ENCODE measurements at regions not wholly inside any gene's neighbourhood (a gene's known extent, or its start where the extent isn't known, plus 50 kb on each side); places are given as distances from the start of the nearest gene placed in this dataset.

DNA sequence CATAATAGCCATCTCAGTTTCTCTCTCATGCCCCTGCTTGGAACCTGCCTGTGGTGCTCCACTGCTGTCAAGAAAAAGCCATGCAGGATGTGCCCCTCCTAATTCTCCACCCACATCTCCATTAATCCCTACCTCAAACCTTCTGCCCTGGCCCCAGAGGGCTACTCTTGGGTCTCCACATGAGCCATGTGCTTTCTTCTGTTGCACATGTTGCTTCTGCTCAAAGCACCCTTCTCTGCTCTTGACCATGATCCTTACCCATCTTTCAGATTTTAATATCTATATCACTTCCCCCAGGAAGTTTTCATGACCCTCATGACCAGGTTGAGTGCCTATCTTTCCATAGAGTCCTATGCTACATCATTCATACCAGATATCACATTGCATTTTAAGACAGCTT, 514.2 kb downstream of the RPS24 start:
- no peak overlapping the region for H3K9ac ChIP-seq (ENCODE audit: low read depth in 1 of 2, low read length in 2 of 2)
- H3K27ac ChIP-seq (ENCODE audit: low read depth, low read length): no peak overlapping the region
- no peaks in the 10 kb centered on the region for H3K9me3 ChIP-seq (ENCODE audit: control insufficient read depth in 1 of 2, low read length in 2 of 2)
- no peak overlapping the region for H3K4me3 ChIP-seq (ENCODE audit: low read depth in 1 of 2, low read length in 2 of 2)
- no peaks in the 10 kb centered on the region for H3K27me3 ChIP-seq (ENCODE audit: control insufficient read depth in 1 of 2, insufficient read depth in 2 of 2, low read length in 2 of 2)
- no peaks in the 10 kb centered on the region for H3K36me3 ChIP-seq (ENCODE audit: control insufficient read depth in 1 of 2, insufficient read depth in 2 of 2, low read length in 2 of 2)
- H3K4me1 ChIP-seq (ENCODE audit: control insufficient read depth in 1 of 2, insufficient read depth in 2 of 2, low read length in 2 of 2): peaks cover 18 to 25% of the 10 kb centered on the region in 2 donors

DNA sequence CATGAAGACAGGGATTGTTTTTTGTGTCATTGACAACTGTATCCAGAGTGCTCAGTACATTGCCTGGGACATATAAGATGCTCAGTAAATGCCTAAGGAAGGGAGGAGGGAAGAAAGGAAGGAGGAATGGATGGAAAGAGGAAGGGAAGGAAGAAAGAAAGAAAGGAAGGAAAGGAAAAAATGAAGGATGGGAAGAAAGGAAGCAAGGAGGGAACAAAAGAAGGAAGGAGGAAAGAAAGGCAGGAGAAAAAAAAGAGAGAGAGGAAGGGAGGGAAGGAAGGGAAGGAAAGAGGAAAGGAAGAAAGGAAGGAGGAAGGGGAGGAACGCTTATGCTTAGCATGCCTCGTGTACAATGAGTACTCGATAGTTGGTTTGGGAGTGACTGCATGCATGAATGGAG, 514.7 kb downstream of the RPS24 start:
- Histone ChIP-seq H3K27ac (ENCODE audit: low read depth, low read length) (no peak overlapping the region), H3K27me3 (ENCODE audit: control insufficient read depth in 1 of 2, insufficient read depth in 2 of 2, low read length in 2 of 2) (no peaks in the 10 kb centered on the region), H3K9me3 (ENCODE audit: control insufficient read depth in 1 of 2, low read length in 2 of 2) (no peaks in the 10 kb centered on the region), H3K36me3 (ENCODE audit: control insufficient read depth in 1 of 2, insufficient read depth in 2 of 2, low read length in 2 of 2) (no peaks in the 10 kb centered on the region), H3K9ac (ENCODE audit: low read depth in 1 of 2, low read length in 2 of 2) (no peak overlapping the region), H3K4me3 (ENCODE audit: low read depth in 1 of 2, low read length in 2 of 2) (no peak overlapping the region), H3K4me1 (ENCODE audit: control insufficient read depth in 1 of 2, insufficient read depth in 2 of 2, low read length in 2 of 2) (peaks cover 16 to 25% of the 10 kb centered on the region in 2 donors)

DNA sequence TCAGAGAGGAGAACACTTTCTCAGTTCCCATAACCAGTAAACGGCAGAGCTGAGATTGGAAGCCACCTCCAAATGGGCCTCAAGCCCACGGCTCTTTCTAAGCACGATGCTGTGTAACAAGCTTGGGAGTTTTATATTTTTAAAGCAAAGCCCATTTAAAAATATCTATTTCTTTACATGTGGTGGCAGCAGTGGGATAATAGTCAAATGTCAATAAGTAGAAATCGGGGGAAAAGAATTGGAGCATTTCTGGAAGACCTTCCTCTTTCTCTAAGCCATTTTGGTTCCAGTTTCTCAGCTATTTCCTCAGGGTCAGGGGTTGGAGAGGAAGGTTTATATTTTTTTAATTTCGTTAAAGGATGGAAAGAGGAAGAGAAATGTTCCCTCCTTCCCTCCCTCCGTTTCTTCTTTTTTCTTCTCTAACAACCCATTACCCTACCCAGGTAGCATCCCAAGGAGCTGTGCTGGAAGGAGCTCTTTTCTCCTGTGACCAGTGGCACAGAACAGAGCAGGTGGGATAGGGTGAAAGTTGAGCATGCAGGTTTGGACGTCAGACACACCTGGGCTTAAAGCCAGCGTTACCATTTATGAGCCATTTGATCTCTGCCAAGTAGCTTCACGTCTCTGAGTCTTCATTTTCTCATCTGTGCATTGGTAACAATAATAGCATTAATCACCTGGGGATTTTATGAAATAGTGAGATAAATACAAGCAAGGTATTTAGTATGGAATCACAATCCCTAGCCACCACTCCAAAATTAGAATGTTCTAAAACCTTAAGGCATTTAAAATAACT, 515.7 kb downstream of the RPS24 start:
- no peaks in the 10 kb centered on the region for H3K9me3 ChIP-seq (ENCODE audit: control insufficient read depth in 1 of 2, low read length in 2 of 2)
- no peaks in the 10 kb centered on the region for H3K36me3 ChIP-seq (ENCODE audit: control insufficient read depth in 1 of 2, insufficient read depth in 2 of 2, low read length in 2 of 2)
- H3K9ac ChIP-seq (ENCODE audit: low read depth in 1 of 2, low read length in 2 of 2): no peak overlapping the region
- no peak overlapping the region for H3K27ac ChIP-seq (ENCODE audit: low read depth, low read length)
- H3K27me3 ChIP-seq (ENCODE audit: control insufficient read depth in 1 of 2, insufficient read depth in 2 of 2, low read length in 2 of 2): no peaks in the 10 kb centered on the region
- H3K4me1 ChIP-seq (ENCODE audit: control insufficient read depth in 1 of 2, insufficient read depth in 2 of 2, low read length in 2 of 2): peaks cover 16 to 25% of the 10 kb centered on the region in 2 donors
- no peak overlapping the region for H3K4me3 ChIP-seq (ENCODE audit: low read depth in 1 of 2, low read length in 2 of 2)

DNA sequence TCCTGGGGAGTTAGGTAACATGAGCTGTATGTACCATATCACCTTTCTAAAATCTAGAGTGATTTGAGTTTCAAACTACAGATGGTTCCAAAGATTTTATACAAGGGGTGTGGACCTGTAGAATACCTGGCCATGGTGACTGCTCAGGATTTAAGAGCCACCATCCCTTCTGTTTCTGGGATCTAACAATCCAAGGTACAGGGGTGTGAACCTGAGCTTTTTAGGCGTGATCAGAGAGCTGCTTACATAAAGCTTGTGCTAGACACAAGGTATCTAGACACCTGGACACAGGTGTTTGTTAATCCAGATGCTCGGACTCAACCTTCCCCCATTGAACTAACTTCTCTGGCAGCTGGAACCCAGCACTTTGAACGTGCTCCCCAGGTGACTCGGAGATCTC, 516.4 kb downstream of the RPS24 start:
- Histone ChIP-seq H3K4me1 (ENCODE audit: control insufficient read depth in 1 of 2, insufficient read depth in 2 of 2, low read length in 2 of 2) (peaks cover 16 to 25% of the 10 kb centered on the region in 2 donors), H3K9me3 (ENCODE audit: control insufficient read depth in 1 of 2, low read length in 2 of 2) (no peaks in the 10 kb centered on the region), H3K4me3 (ENCODE audit: low read depth in 1 of 2, low read length in 2 of 2) (no peak overlapping the region), H3K27ac (ENCODE audit: low read depth, low read length) (no peak overlapping the region), H3K9ac (ENCODE audit: low read depth in 1 of 2, low read length in 2 of 2) (no peak overlapping the region), H3K36me3 (ENCODE audit: control insufficient read depth in 1 of 2, insufficient read depth in 2 of 2, low read length in 2 of 2) (no peaks in the 10 kb centered on the region), H3K27me3 (ENCODE audit: control insufficient read depth in 1 of 2, insufficient read depth in 2 of 2, low read length in 2 of 2) (no peaks in the 10 kb centered on the region)

DNA sequence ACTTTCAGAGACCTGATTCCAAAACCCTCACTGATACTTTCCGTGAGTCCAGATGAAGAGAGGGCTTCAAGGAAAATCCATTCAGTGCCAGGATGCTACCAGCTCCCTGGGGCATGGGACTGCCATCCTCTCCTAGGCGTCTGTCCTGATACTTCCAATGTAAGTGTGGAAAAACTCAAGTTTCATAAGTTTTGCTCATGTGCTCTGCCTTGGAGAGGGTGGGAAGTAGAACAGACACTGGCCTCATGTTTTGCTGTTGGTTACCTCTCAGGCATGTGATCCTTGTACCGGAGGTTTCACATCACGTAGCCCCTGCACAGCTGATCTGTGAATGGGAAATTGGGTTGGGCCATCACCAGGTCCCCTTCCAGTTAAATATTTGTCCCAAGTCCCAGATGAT, 517.1 kb downstream of the RPS24 start:
- H3K9ac ChIP-seq (ENCODE audit: low read depth in 1 of 2, low read length in 2 of 2): no peak overlapping the region
- H3K27me3 ChIP-seq (ENCODE audit: control insufficient read depth in 1 of 2, insufficient read depth in 2 of 2, low read length in 2 of 2): no peaks in the 10 kb centered on the region
- no peaks in the 10 kb centered on the region for H3K9me3 ChIP-seq (ENCODE audit: control insufficient read depth in 1 of 2, low read length in 2 of 2)
- H3K4me3 ChIP-seq (ENCODE audit: low read depth in 1 of 2, low read length in 2 of 2): no peak overlapping the region
- H3K4me1 ChIP-seq (ENCODE audit: control insufficient read depth in 1 of 2, insufficient read depth in 2 of 2, low read length in 2 of 2): peaks cover 16 to 25% of the 10 kb centered on the region in 2 donors
- H3K36me3 ChIP-seq (ENCODE audit: control insufficient read depth in 1 of 2, insufficient read depth in 2 of 2, low read length in 2 of 2): no peaks in the 10 kb centered on the region
- H3K27ac ChIP-seq (ENCODE audit: low read depth, low read length): no peak overlapping the region

DNA sequence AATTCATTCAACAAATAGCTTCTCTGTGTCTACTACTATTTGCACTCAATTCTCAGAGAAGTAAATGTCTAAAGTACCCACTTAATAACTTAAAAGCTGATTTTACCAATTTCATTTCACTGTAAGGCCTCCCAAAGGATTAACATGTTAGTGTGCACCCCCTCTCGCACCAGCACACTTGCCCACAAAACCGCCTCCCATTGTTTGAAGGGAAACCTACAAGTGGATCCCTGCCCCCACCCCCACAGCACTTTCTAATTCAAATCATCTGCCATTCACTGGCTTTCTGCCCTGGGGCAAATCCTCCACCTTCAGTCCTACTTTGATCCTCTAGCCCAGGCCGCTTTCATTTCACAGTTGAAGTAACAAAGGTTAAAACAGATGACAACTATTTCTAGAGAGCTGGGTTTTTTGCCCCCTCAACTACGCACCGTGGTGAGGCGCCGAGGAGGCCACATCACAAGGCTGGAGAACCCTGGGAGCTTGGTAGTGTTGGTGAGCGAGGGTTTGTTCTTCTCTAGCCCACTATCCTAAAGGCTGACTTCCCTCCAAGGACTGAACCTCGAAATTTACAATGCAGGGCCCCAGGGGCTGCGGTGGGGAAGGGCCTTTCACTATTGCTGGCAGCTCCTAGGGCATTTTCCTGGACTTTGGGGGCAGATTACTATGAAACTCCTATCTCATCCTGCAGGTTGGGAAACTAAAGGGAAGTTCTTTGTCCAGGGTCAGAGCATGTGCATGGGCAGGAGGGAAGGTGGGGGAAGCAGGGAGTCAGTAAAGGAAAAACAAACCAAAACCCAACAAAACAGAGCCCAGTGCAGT, 517.4 kb upstream of the ZMIZ1 start:
- no peaks in the 10 kb centered on the region for H3K27me3 ChIP-seq (ENCODE audit: control insufficient read depth in 1 of 2, insufficient read depth in 2 of 2, low read length in 2 of 2)
- no peak overlapping the region for H3K27ac ChIP-seq (ENCODE audit: low read depth, low read length)
- no peaks in the 10 kb centered on the region for H3K36me3 ChIP-seq (ENCODE audit: control insufficient read depth in 1 of 2, insufficient read depth in 2 of 2, low read length in 2 of 2)
- no peaks in the 10 kb centered on the region for H3K9me3 ChIP-seq (ENCODE audit: control insufficient read depth in 1 of 2, low read length in 2 of 2)
- no peak overlapping the region for H3K9ac ChIP-seq (ENCODE audit: low read depth in 1 of 2, low read length in 2 of 2)
- H3K4me3 ChIP-seq (ENCODE audit: low read depth in 1 of 2, low read length in 2 of 2): no peak overlapping the region
- peaks cover 16 to 25% of the 10 kb centered on the region in 2 donors for H3K4me1 ChIP-seq (ENCODE audit: control insufficient read depth in 1 of 2, insufficient read depth in 2 of 2, low read length in 2 of 2)

DNA sequence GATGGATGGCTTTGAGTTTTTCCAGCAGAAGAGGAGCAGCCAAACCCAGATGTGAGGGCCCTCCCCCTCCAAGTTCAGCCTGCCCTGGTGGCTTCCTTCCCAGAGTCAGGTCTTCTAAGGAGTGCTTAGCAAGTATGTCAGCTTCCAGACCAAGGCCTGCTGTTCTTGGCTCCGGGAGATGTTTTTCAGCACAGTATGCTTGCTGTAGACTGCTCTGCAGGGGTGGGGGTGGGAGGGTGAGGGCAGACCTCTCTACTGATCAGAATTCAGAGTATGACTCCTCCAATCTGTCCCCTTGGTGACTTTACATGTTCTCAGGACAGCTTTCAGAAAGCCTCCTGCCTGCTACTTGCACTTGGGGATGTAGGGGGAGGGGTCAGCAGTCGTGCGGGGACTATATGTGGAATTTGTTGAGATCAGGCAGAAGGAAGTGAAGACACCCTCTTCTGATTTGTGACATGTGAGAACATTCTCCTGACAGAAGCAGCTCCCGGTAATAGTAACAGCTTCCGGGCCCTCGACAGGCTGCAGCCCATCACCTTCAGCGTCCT, 516.4 kb upstream of the ZMIZ1 start:
- no peak overlapping the region for H3K27ac ChIP-seq (ENCODE audit: low read depth, low read length)
- H3K4me3 ChIP-seq (ENCODE audit: low read depth in 1 of 2, low read length in 2 of 2): no peak overlapping the region
- no peaks in the 10 kb centered on the region for H3K36me3 ChIP-seq (ENCODE audit: control insufficient read depth in 1 of 2, insufficient read depth in 2 of 2, low read length in 2 of 2)
- no peak overlapping the region for H3K9ac ChIP-seq (ENCODE audit: low read depth in 1 of 2, low read length in 2 of 2)
- H3K27me3 ChIP-seq (ENCODE audit: control insufficient read depth in 1 of 2, insufficient read depth in 2 of 2, low read length in 2 of 2): no peaks in the 10 kb centered on the region
- H3K4me1 ChIP-seq (ENCODE audit: control insufficient read depth in 1 of 2, insufficient read depth in 2 of 2, low read length in 2 of 2): peaks cover 16 to 25% of the 10 kb centered on the region in 2 donors
- H3K9me3 ChIP-seq (ENCODE audit: control insufficient read depth in 1 of 2, low read length in 2 of 2): no peaks in the 10 kb centered on the region

DNA sequence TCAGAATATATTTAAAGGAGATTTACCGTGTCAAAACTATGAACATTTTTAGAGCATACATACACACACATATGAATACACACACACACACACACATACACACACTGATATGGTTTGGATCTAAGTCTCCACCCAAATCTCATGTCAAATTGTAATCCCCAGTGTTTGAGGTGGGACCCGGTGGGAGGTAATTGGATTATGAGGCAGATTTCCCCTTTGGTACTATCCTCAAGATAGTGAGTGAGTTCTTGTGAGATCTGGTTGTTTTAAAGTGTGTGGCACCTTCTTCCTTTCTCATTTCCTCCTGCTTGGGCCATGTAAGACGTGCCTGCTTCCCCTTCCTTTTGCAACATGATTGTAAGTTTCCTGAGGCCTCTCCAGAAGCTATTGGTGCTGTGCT, 515.0 kb upstream of the ZMIZ1 start:
- Histone ChIP-seq H3K27me3 (ENCODE audit: control insufficient read depth in 1 of 2, insufficient read depth in 2 of 2, low read length in 2 of 2) (no peaks in the 10 kb centered on the region), H3K36me3 (ENCODE audit: control insufficient read depth in 1 of 2, insufficient read depth in 2 of 2, low read length in 2 of 2) (no peaks in the 10 kb centered on the region), H3K27ac (ENCODE audit: low read depth, low read length) (no peak overlapping the region)

DNA sequence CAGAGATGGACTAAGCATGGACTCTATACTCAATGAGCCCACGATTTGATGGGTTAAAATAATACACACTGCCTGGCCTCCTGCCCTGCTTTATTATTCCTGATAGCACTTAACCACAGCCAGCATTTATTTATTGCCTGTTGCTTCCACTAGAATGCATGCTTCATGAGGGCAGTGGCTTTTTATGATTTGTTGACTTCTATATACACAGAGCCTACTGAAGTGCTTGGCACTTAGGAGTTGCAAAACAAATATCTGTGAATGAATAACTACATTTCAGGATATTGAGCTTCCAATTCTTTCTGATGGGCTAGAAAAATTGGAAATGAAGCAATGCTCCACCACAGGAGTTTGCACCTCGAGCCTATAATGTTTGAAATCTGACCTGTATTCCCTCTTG, 513.6 kb upstream of the ZMIZ1 start:
- H3K9ac ChIP-seq (ENCODE audit: low read depth in 1 of 2, low read length in 2 of 2): no peak overlapping the region
- H3K36me3 ChIP-seq (ENCODE audit: control insufficient read depth in 1 of 2, insufficient read depth in 2 of 2, low read length in 2 of 2): no peaks in the 10 kb centered on the region
- peaks cover 16 to 24% of the 10 kb centered on the region in 2 donors for H3K4me1 ChIP-seq (ENCODE audit: control insufficient read depth in 1 of 2, insufficient read depth in 2 of 2, low read length in 2 of 2)
- no peak overlapping the region for H3K4me3 ChIP-seq (ENCODE audit: low read depth in 1 of 2, low read length in 2 of 2)
- H3K9me3 ChIP-seq (ENCODE audit: control insufficient read depth in 1 of 2, low read length in 2 of 2): no peaks in the 10 kb centered on the region
- no peak overlapping the region for H3K27ac ChIP-seq (ENCODE audit: low read depth, low read length)
- no peaks in the 10 kb centered on the region for H3K27me3 ChIP-seq (ENCODE audit: control insufficient read depth in 1 of 2, insufficient read depth in 2 of 2, low read length in 2 of 2)

More for the DNA sequence above, 515.0 kb upstream of the ZMIZ1 start:
- Histone ChIP-seq H3K4me3 (ENCODE audit: low read depth in 1 of 2, low read length in 2 of 2) (no peak overlapping the region), H3K9ac (ENCODE audit: low read depth in 1 of 2, low read length in 2 of 2) (no peak overlapping the region), H3K9me3 (ENCODE audit: control insufficient read depth in 1 of 2, low read length in 2 of 2) (no peaks in the 10 kb centered on the region), H3K4me1 (ENCODE audit: control insufficient read depth in 1 of 2, insufficient read depth in 2 of 2, low read length in 2 of 2) (peaks cover 16 to 25% of the 10 kb centered on the region in 2 donors)
